IMR-90 (cell line): ENCODE measurements at regions not wholly inside any gene's neighbourhood (a gene's known extent, or its start where the extent isn't known, plus 50 kb on each side); places are given as distances from the start of the nearest gene placed in this dataset.

Experiments used
- ATAC-seq: fragments of 200-7000 bp; cut with Tn5 transposase; 2 replicates; pipeline ENCODE4 v1.9.1; 2020; ENCODE audit warnings: low read depth, mild to moderate bottlenecking, moderate library complexity
- BruUV-seq: library from RNA; stranded (reverse); fragments of 400-500 nt; replicated peaks from 2 replicates; lab custom pipeline; 2021; lab: Mats Ljungman, UMichigan
- CTCF ChIA-PET: fragments of 300-600 bp; formaldehyde crosslinking; extraction: SDS; loops from one replicate; lab custom pipeline; 2021; ENCODE audit warnings: antibody characterized with exemption; lab: Yijun Ruan, JAX
- POLR2A ChIA-PET: fragments of 300-600 bp; sonication (Branson Sonifier 250); formaldehyde crosslinking; loops from one replicate; lab custom pipeline; 2022; ENCODE audit warnings: antibody characterized with exemption; ENCODE audit not compliant: unreplicated experiment; lab: Charles Lee
- DNase-seq: peaks from one replicate; pipeline ENCODE4 v3.0.0; 2013
- H2AFZ ChIP-seq: replicated peaks from 2 replicates; pipeline ENCODE3; 2013; ENCODE audit warnings: low read length, mild to moderate bottlenecking; ENCODE audit not compliant: poor library complexity
- H2AK5ac ChIP-seq: 2 replicates; pipeline ENCODE4 v1.6.1; 2013; ENCODE audit warnings: low read depth, low read length, inconsistent platforms
- H2AK9ac ChIP-seq: replicated peaks from 2 replicates; pipeline ENCODE3; 2013; ENCODE audit warnings: mild to moderate bottlenecking, low read depth, low read length, moderate library complexity; ENCODE audit not compliant: poor library complexity
- H2BK120ac ChIP-seq: 2 replicates; pipeline ENCODE4 v1.6.1; 2013; ENCODE audit warnings: low read depth, low read length, inconsistent platforms
- H2BK15ac ChIP-seq: 3 replicates; pipeline ENCODE4 v1.6.1; 2013; ENCODE audit warnings: low read depth, low read length, inconsistent platforms
- H2BK20ac ChIP-seq: 2 replicates; pipeline ENCODE4 v1.6.1; 2013; ENCODE audit warnings: low read depth, mild to moderate bottlenecking, inconsistent platforms, low read length, moderate library complexity
- H2BK5ac ChIP-seq: 2 replicates; pipeline ENCODE4 v1.6.1; 2013; ENCODE audit warnings: mild to moderate bottlenecking, low read depth, low read length, inconsistent platforms; ENCODE audit not compliant: poor library complexity, severe bottlenecking
- H3K14ac ChIP-seq: replicated peaks from 2 replicates; pipeline ENCODE4 v1.6.1; 2013; ENCODE audit warnings: low read depth, low read length, inconsistent platforms
- H3K18ac ChIP-seq: 2 replicates; pipeline ENCODE4 v1.6.1; 2013; ENCODE audit warnings: low read depth, low read length, control low read depth
- H3K23ac ChIP-seq: 2 replicates; pipeline ENCODE4 v1.6.1; 2013; ENCODE audit warnings: low read depth, low read length, inconsistent platforms
- H3K27ac ChIP-seq: 2 replicates; pipeline ENCODE4 v1.5.1; 2013; ENCODE audit warnings: mild to moderate bottlenecking, control low read depth, low read length; ENCODE audit not compliant: insufficient read depth
- H3K27me3 ChIP-seq: 2 replicates; pipeline ENCODE4 v1.6.1; 2013; ENCODE audit warnings: low read length; ENCODE audit not compliant: control insufficient read depth, insufficient read depth
- H3K36me3 ChIP-seq: 2 replicates; pipeline ENCODE4 v1.6.1; 2013; ENCODE audit warnings: low read length, mixed read lengths; ENCODE audit not compliant: control insufficient read depth, insufficient read depth
- H3K4ac ChIP-seq: 2 replicates; pipeline ENCODE4 v1.6.1; 2013; ENCODE audit warnings: low read depth, low read length, inconsistent platforms
- H3K4me1 ChIP-seq: 2 replicates; pipeline ENCODE4 v1.6.1; 2013; ENCODE audit warnings: low read length, mixed read lengths; ENCODE audit not compliant: control insufficient read depth, insufficient read depth
- H3K4me2 ChIP-seq: 2 replicates; pipeline ENCODE4 v1.6.1; 2013; ENCODE audit warnings: low read depth, mild to moderate bottlenecking, control low read depth, low read length, moderate library complexity
- H3K4me3 ChIP-seq: 2 replicates; pipeline ENCODE4 v1.5.1; 2013; ENCODE audit warnings: low read depth, mild to moderate bottlenecking, control low read depth, low read length, moderate library complexity; ENCODE audit not compliant: insufficient read depth
- H3K56ac ChIP-seq: 2 replicates; pipeline ENCODE4 v1.6.1; 2013; ENCODE audit warnings: low read length, inconsistent platforms; ENCODE audit not compliant: insufficient read depth; ENCODE audit errors: extremely low read depth
- H3K79me1 ChIP-seq, 2 experiments: 2 replicates each; pipeline ENCODE4 v1.6.1; 2013; ENCODE audit warnings: low read length in 2 of 2, inconsistent platforms in 1 of 2, low read depth in 1 of 2
- H3K9ac ChIP-seq: 2 replicates; pipeline ENCODE4 v1.6.1; 2013; ENCODE audit warnings: low read depth, low read length, control low read depth
- H3K9me1 ChIP-seq: 2 replicates; pipeline ENCODE4 v1.6.1; 2013; ENCODE audit warnings: low read length, inconsistent platforms; ENCODE audit not compliant: insufficient read depth
- H3K9me3 ChIP-seq: 2 replicates; pipeline ENCODE4 v1.6.1; 2013; ENCODE audit warnings: low read length; ENCODE audit not compliant: control insufficient read depth, insufficient read depth
- H4K20me1 ChIP-seq: 2 replicates; pipeline ENCODE4 v1.6.1; 2013; ENCODE audit warnings: low read length, inconsistent platforms; ENCODE audit not compliant: insufficient read depth
- H4K5ac ChIP-seq: 2 replicates; pipeline ENCODE4 v1.6.1; 2013; ENCODE audit warnings: mild to moderate bottlenecking, low read depth, low read length, control low read depth
- H4K8ac ChIP-seq, 2 experiments: 2 replicates each; pipeline ENCODE4 v1.6.1; 2013; ENCODE audit warnings: low read depth in 2 of 2, low read length in 2 of 2, control low read depth in 1 of 2, inconsistent platforms in 1 of 2
- H4K91ac ChIP-seq: 2 replicates; pipeline ENCODE4 v1.6.1; 2013; ENCODE audit warnings: low read depth, low read length, inconsistent platforms; ENCODE audit not compliant: insufficient read depth
- BHLHE40 ChIP-seq: fragments of 150-350 bp; IDR thresholded peaks from 2 replicates; pipeline ENCODE4 v1.6.1; 2016; ENCODE audit warnings: mild to moderate bottlenecking, low read depth, low read length
- CEBPB ChIP-seq: IDR thresholded peaks from 2 replicates; pipeline ENCODE4 v1.6.1; 2012; ENCODE audit warnings: low read depth, low read length, improper control_type of control experiment
- CHD1 ChIP-seq: IDR thresholded peaks from 2 replicates; pipeline ENCODE4 v1.6.1; 2012; ENCODE audit warnings: low read depth, low read length, improper control_type of control experiment
- FOS ChIP-seq: fragments of 150-350 bp; IDR thresholded peaks from 2 replicates; pipeline ENCODE4 v1.6.1; 2016; ENCODE audit warnings: low read depth, low read length
- MAFK ChIP-seq: IDR thresholded peaks from 2 replicates; pipeline ENCODE4 v1.6.1; 2012; ENCODE audit warnings: low read depth, low read length, improper control_type of control experiment
- MAZ ChIP-seq: IDR thresholded peaks from 2 replicates; pipeline ENCODE4 v1.6.1; 2012; ENCODE audit warnings: low read depth, mild to moderate bottlenecking, low read length, improper control_type of control experiment, moderate library complexity, borderline replicate concordance
- MXI1 ChIP-seq: IDR thresholded peaks from 2 replicates; pipeline ENCODE4 v1.6.1; 2012; ENCODE audit warnings: low read depth, mild to moderate bottlenecking, low read length, moderate library complexity, borderline replicate concordance
- NFE2L2 ChIP-seq: fragments of 150-350 bp; IDR thresholded peaks from 2 replicates; pipeline ENCODE4 v1.6.1; 2016; ENCODE audit warnings: low read depth, mild to moderate bottlenecking, low read length
- POLR2A ChIP-seq: IDR thresholded peaks from 2 replicates; pipeline ENCODE4 v1.6.1; 2012; ENCODE audit warnings: mild to moderate bottlenecking, low read depth, low read length
- RAD21 ChIP-seq: IDR thresholded peaks from 2 replicates; pipeline ENCODE4 v1.6.1; 2012; ENCODE audit warnings: low read length, improper control_type of control experiment
- RCOR1 ChIP-seq: IDR thresholded peaks from 2 replicates; pipeline ENCODE4 v1.6.1; 2012; ENCODE audit warnings: mild to moderate bottlenecking, low read length, improper control_type of control experiment; ENCODE audit not compliant: insufficient replicate concordance
- RFX5 ChIP-seq: IDR thresholded peaks from 2 replicates; pipeline ENCODE4 v1.8.0; 2012; ENCODE audit warnings: low read depth, mild to moderate bottlenecking, low read length, moderate library complexity
- SMC3 ChIP-seq: fragments of 150-350 bp; IDR thresholded peaks from 2 replicates; pipeline ENCODE4 v1.6.1; 2016; ENCODE audit warnings: low read depth, mild to moderate bottlenecking, antibody characterized with exemption, low read length, moderate library complexity
- USF2 ChIP-seq: fragments of 150-350 bp; IDR thresholded peaks from 2 replicates; pipeline ENCODE4 v1.6.1; 2017; ENCODE audit warnings: mild to moderate bottlenecking, antibody characterized with exemption, low read length, low read depth
- WGBS, 2 experiments: methylation state at CpG; one replicate each; pipeline versions ENCODE4 v1.1.5 to v1.1.7; 2013; ENCODE audit warnings: missing lambda C conversion rate in 2 of 2; ENCODE audit not compliant: insufficient read length in 1 of 2; ENCODE audit errors: extremely low coverage in 2 of 2; 5-methylcytosine and 5-hydroxymethylcytosine counted together
- dilution Hi-C: fragments of 300-500 bp; cut with HindIII; formaldehyde crosslinking; loops from one replicate; pipeline ENCODE4 v1.14.3; 2018; ENCODE audit warnings: low sequenced_read_pairs; ENCODE audit not compliant: unreplicated experiment
- in situ Hi-C: fragments of 300-500 bp; cut with MboI; formaldehyde crosslinking; loops from 3 replicates; pipeline ENCODE4 v1.14.3; 2019; ENCODE audit warnings: low sequenced_read_pairs, inconsistent platforms, mixed read lengths
- intact Hi-C: fragments of 100-400 bp; cut with micrococcal nuclease; formaldehyde crosslinking; loops from 2 replicates; pipeline ENCODE4 v1.10.0; 2022
- TF ChIP-seq, protein P1 (sequence below): fragments of 150-350 bp; IDR thresholded peaks from 2 replicates; pipeline ENCODE4 v1.6.1; 2016; ENCODE audit warnings: low read depth, mild to moderate bottlenecking, low read length, moderate library complexity, borderline replicate concordance
- TF ChIP-seq, protein P2 (sequence below): conservative IDR thresholded peaks from 2 replicates; pipeline ENCODE4 v1.5.1; 2012; ENCODE audit warnings: mild to moderate bottlenecking, low read depth, low read length, improper control_type of control experiment

DNA sequence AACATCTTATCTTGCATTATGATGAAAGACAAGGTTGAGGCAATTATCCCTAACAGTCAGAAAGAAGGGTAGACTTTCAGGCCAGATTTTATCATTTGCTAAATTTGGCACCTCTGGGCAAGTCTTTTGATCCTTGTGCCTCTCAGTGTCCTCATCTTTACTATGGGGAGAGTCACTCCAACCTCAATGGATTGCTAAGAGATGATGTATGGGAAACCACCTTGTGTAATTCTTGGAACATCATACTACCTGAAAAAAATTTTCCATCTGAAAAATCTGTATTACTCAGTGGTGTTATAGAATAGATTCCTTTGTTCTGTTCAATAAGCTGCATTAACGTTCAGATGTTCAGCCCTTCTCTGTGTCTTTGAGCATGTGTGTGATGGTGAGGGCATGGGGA is 230.7 kb downstream of the TGFB2 start:
- Histone ChIP-seq H2BK20ac (no peak overlapping the region), H3K4me1 (no peaks in the 10 kb centered on the region), H2AK9ac (no peak overlapping the region), H4K20me1 (no peaks in the 10 kb centered on the region), H2AFZ (no peak overlapping the region), H2BK15ac (no peak overlapping the region), H3K9me1 (no peaks in the 10 kb centered on the region), H3K4ac (no peak overlapping the region), H2BK120ac (no peak overlapping the region), H3K9me3 (peaks cover 3% of the 10 kb centered on the region), H3K56ac (no peak overlapping the region), H4K5ac (no peak overlapping the region), H3K9ac (no peak overlapping the region), H3K79me1 (no peaks in the 10 kb centered on the region), H3K27ac (no peak overlapping the region), H4K8ac (no peak overlapping the region), H3K36me3 (no peaks in the 10 kb centered on the region), H3K14ac (no peak overlapping the region), H3K27me3 (0 out of 2 replicates have a peak, but pooled peaks cover 2% of the 10 kb centered on the region), H2BK5ac (no peak overlapping the region), H4K91ac (no peak overlapping the region), H2AK5ac (no peak overlapping the region), H3K23ac (no peak overlapping the region), H3K4me3 (no peak overlapping the region), H3K18ac (no peak overlapping the region), H3K4me2 (no peak overlapping the region)
- WGBS, 2 experiments, result no CpG with 5 or more reads among the region's 1 CpG
- BruUV-seq, result no TSS peak
- dilution Hi-C loops (no loop called here), intact Hi-C loops (no loop called here), in situ Hi-C loops (no loop called here)
- DNase-seq, result no peak
- ATAC-seq, result no peak
- TF ChIP-seq CHD1 (no peak), FOS (no peak), MAFK (no peak), MXI1 (no peak), RFX5 (no peak), RCOR1 (no peak), BHLHE40 (no peak), NFE2L2 (no peak), SMC3 (no peak), CEBPB (no peak), USF2 (no peak), MAZ (no peak), POLR2A (no peak), RAD21 (no peak)
- TF ChIP-seq, protein P1, sequence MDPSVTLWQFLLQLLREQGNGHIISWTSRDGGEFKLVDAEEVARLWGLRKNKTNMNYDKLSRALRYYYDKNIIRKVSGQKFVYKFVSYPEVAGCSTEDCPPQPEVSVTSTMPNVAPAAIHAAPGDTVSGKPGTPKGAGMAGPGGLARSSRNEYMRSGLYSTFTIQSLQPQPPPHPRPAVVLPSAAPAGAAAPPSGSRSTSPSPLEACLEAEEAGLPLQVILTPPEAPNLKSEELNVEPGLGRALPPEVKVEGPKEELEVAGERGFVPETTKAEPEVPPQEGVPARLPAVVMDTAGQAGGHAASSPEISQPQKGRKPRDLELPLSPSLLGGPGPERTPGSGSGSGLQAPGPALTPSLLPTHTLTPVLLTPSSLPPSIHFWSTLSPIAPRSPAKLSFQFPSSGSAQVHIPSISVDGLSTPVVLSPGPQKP, result no peak
- TF ChIP-seq, protein P2, sequence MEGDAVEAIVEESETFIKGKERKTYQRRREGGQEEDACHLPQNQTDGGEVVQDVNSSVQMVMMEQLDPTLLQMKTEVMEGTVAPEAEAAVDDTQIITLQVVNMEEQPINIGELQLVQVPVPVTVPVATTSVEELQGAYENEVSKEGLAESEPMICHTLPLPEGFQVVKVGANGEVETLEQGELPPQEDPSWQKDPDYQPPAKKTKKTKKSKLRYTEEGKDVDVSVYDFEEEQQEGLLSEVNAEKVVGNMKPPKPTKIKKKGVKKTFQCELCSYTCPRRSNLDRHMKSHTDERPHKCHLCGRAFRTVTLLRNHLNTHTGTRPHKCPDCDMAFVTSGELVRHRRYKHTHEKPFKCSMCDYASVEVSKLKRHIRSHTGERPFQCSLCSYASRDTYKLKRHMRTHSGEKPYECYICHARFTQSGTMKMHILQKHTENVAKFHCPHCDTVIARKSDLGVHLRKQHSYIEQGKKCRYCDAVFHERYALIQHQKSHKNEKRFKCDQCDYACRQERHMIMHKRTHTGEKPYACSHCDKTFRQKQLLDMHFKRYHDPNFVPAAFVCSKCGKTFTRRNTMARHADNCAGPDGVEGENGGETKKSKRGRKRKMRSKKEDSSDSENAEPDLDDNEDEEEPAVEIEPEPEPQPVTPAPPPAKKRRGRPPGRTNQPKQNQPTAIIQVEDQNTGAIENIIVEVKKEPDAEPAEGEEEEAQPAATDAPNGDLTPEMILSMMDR, result no peak
- ChIA-PET POLR2A (no interaction called here), CTCF (no interaction called here)
